ENCODE measurements at regions not wholly inside any gene's neighbourhood (a gene's known extent, or its start where the extent isn't known, plus 50 kb on each side); places are given as distances from the start of the nearest gene placed in this dataset.

GRCh38 chr16:11401161-11402050 lies 56.1 kb downstream of the RMI2 start:
- H3K36me3 ChIP-seq (ENCODE audit: control insufficient read depth, insufficient read depth, low read length), result peaks cover 5% of the 10 kb centered on the region
- H3K27me3 ChIP-seq (ENCODE audit: control insufficient read depth, insufficient read depth, low read length), result no peaks in the 10 kb centered on the region
- WGBS (ENCODE audit: insufficient coverage), result 87% methylated on average over 24 of the region's 26 CpGs
- no peaks in the 10 kb centered on the region for H3K9me3 ChIP-seq (ENCODE audit: control insufficient read depth, insufficient read depth, low read length)
- no peak overlapping the region for H3K4me3 ChIP-seq (ENCODE audit: low read depth, low read length)
- H3K27ac ChIP-seq (ENCODE audit: low read depth, low read length), result no peak overlapping the region
- peaks cover 11% of the 10 kb centered on the region for H3K4me1 ChIP-seq (ENCODE audit: control insufficient read depth, insufficient read depth, low read length)
- no peak for DNase-seq (ENCODE audit: low read depth in 4 of 6, low spot score in 6 of 6)

GRCh38 chr16:11402051-11402744 lies 56.9 kb downstream of the RMI2 start:
- Histone ChIP-seq H3K36me3 (ENCODE audit: control insufficient read depth, insufficient read depth, low read length) (peaks cover 5% of the 10 kb centered on the region), H3K27me3 (ENCODE audit: control insufficient read depth, insufficient read depth, low read length) (no peaks in the 10 kb centered on the region), H3K4me1 (ENCODE audit: control insufficient read depth, insufficient read depth, low read length) (peaks cover 9% of the 10 kb centered on the region), H3K9me3 (ENCODE audit: control insufficient read depth, insufficient read depth, low read length) (no peaks in the 10 kb centered on the region), H3K27ac (ENCODE audit: low read depth, low read length) (no peak overlapping the region), H3K4me3 (ENCODE audit: low read depth, low read length) (no peak overlapping the region)
- WGBS (ENCODE audit: insufficient coverage), result 71% methylated on average over 21 of the region's 23 CpGs
- DNase-seq (ENCODE audit: low read depth in 4 of 6, low spot score in 6 of 6), result no peak

GRCh38 chr16:11402745-11403533 lies 57.7 kb downstream of the RMI2 start:
- DNase-seq (ENCODE audit: low read depth in 4 of 6, low spot score in 6 of 6), result no peak
- H3K4me1 ChIP-seq (ENCODE audit: control insufficient read depth, insufficient read depth, low read length), result peaks cover 9% of the 10 kb centered on the region
- no peak overlapping the region for H3K4me3 ChIP-seq (ENCODE audit: low read depth, low read length)
- H3K9me3 ChIP-seq (ENCODE audit: control insufficient read depth, insufficient read depth, low read length), result peaks cover 2% of the 10 kb centered on the region
- 89% methylated on average over 19 of the region's 19 CpGs for WGBS (ENCODE audit: insufficient coverage)
- no peaks in the 10 kb centered on the region for H3K27me3 ChIP-seq (ENCODE audit: control insufficient read depth, insufficient read depth, low read length)
- H3K27ac ChIP-seq (ENCODE audit: low read depth, low read length), result no peak overlapping the region
- H3K36me3 ChIP-seq (ENCODE audit: control insufficient read depth, insufficient read depth, low read length), result peaks cover 5% of the 10 kb centered on the region

GRCh38 chr16:11403534-11403795 lies 58.2 kb downstream of the RMI2 start:
- H3K4me3 ChIP-seq (ENCODE audit: low read depth, low read length), result no peak overlapping the region
- H3K27me3 ChIP-seq (ENCODE audit: control insufficient read depth, insufficient read depth, low read length), result no peaks in the 10 kb centered on the region
- peaks cover 2% of the 10 kb centered on the region for H3K9me3 ChIP-seq (ENCODE audit: control insufficient read depth, insufficient read depth, low read length)
- no peak for DNase-seq (ENCODE audit: low read depth in 4 of 6, low spot score in 6 of 6)
- peaks cover 9% of the 10 kb centered on the region for H3K4me1 ChIP-seq (ENCODE audit: control insufficient read depth, insufficient read depth, low read length)
- WGBS (ENCODE audit: insufficient coverage), result 85% methylated on average over 3 of the region's 3 CpGs
- no peak overlapping the region for H3K27ac ChIP-seq (ENCODE audit: low read depth, low read length)
- H3K36me3 ChIP-seq (ENCODE audit: control insufficient read depth, insufficient read depth, low read length), result peaks cover 5% of the 10 kb centered on the region

- H3K4me3 ChIP-seq (ENCODE audit: low read depth, low read length), result no peak overlapping the region
- peaks cover 9% of the 10 kb centered on the region for H3K4me1 ChIP-seq (ENCODE audit: control insufficient read depth, insufficient read depth, low read length)
- no peak for DNase-seq (ENCODE audit: low read depth in 4 of 6, low spot score in 6 of 6)
- H3K27me3 ChIP-seq (ENCODE audit: control insufficient read depth, insufficient read depth, low read length), result no peaks in the 10 kb centered on the region
- peaks cover 2% of the 10 kb centered on the region for H3K9me3 ChIP-seq (ENCODE audit: control insufficient read depth, insufficient read depth, low read length)
- peaks cover 5% of the 10 kb centered on the region for H3K36me3 ChIP-seq (ENCODE audit: control insufficient read depth, insufficient read depth, low read length)
- 91% methylated on average over 6 of the region's 6 CpGs for WGBS (ENCODE audit: insufficient coverage)
- H3K27ac ChIP-seq (ENCODE audit: low read depth, low read length), result no peak overlapping the region
Observed at GRCh38 chr16:11403920-11404319, 58.7 kb downstream of the RMI2 start.

- H3K27ac ChIP-seq (ENCODE audit: low read depth, low read length), result no peak overlapping the region
- no peaks in the 10 kb centered on the region for H3K27me3 ChIP-seq (ENCODE audit: control insufficient read depth, insufficient read depth, low read length)
- 82% methylated on average over 11 of the region's 12 CpGs for WGBS (ENCODE audit: insufficient coverage)
- H3K4me3 ChIP-seq (ENCODE audit: low read depth, low read length), result no peak overlapping the region
- no peaks in the 10 kb centered on the region for H3K36me3 ChIP-seq (ENCODE audit: control insufficient read depth, insufficient read depth, low read length)
- H3K9me3 ChIP-seq (ENCODE audit: control insufficient read depth, insufficient read depth, low read length), result peaks cover 2% of the 10 kb centered on the region
- peaks cover 9% of the 10 kb centered on the region for H3K4me1 ChIP-seq (ENCODE audit: control insufficient read depth, insufficient read depth, low read length)
- no peak for DNase-seq (ENCODE audit: low read depth in 4 of 6, low spot score in 6 of 6)
Observed at GRCh38 chr16:11404603-11405002, 59.3 kb downstream of the RMI2 start.

- H3K9me3 ChIP-seq (ENCODE audit: control insufficient read depth, insufficient read depth, low read length), result peaks cover 2% of the 10 kb centered on the region
- no peak for DNase-seq (ENCODE audit: low read depth in 4 of 6, low spot score in 6 of 6)
- peaks cover 10% of the 10 kb centered on the region for H3K4me1 ChIP-seq (ENCODE audit: control insufficient read depth, insufficient read depth, low read length)
- no peak overlapping the region for H3K27ac ChIP-seq (ENCODE audit: low read depth, low read length)
- H3K36me3 ChIP-seq (ENCODE audit: control insufficient read depth, insufficient read depth, low read length), result no peaks in the 10 kb centered on the region
- H3K4me3 ChIP-seq (ENCODE audit: low read depth, low read length), result no peak overlapping the region
- H3K27me3 ChIP-seq (ENCODE audit: control insufficient read depth, insufficient read depth, low read length), result no peaks in the 10 kb centered on the region
- WGBS (ENCODE audit: insufficient coverage), result 62% methylated on average over 6 of the region's 11 CpGs
Observed at GRCh38 chr16:11405331-11406176, 60.3 kb downstream of the RMI2 start.

GRCh38 chr16:11406177-11406560 lies 60.9 kb downstream of the RMI2 start:
- no peak for DNase-seq (ENCODE audit: low read depth in 4 of 6, low spot score in 6 of 6)
- 97% methylated on average over 5 of the region's 6 CpGs for WGBS (ENCODE audit: insufficient coverage)
- Histone ChIP-seq H3K36me3 (ENCODE audit: control insufficient read depth, insufficient read depth, low read length) (no peaks in the 10 kb centered on the region), H3K9me3 (ENCODE audit: control insufficient read depth, insufficient read depth, low read length) (peaks cover 2% of the 10 kb centered on the region), H3K4me1 (ENCODE audit: control insufficient read depth, insufficient read depth, low read length) (peaks cover 17% of the 10 kb centered on the region), H3K4me3 (ENCODE audit: low read depth, low read length) (no peak overlapping the region), H3K27ac (ENCODE audit: low read depth, low read length) (no peak overlapping the region), H3K27me3 (ENCODE audit: control insufficient read depth, insufficient read depth, low read length) (no peaks in the 10 kb centered on the region)

Measured in spinal cord (tissue), 9 donors.